ENCODE measurements at regions not wholly inside any gene's neighbourhood (a gene's known extent, or its start where the extent isn't known, plus 50 kb on each side); places are given as distances from the start of the nearest gene placed in this dataset.

- Histone ChIP-seq H3K27me3 (ENCODE audit: insufficient read depth, low read depth) (no peaks in the 10 kb centered on the region), H3K27ac (no peak overlapping the region), H3K4me1 (replicated peaks; ENCODE audit: insufficient read depth) (no peaks in the 10 kb centered on the region), H3K4me2 (no peak overlapping the region), H3K4me3 (no peak overlapping the region), H2AFZ (no peak overlapping the region), H3K79me2 (ENCODE audit: low read depth) (no peaks in the 10 kb centered on the region), H3F3A (ENCODE audit: insufficient read depth, low read depth) (no peaks in the 10 kb centered on the region), H3K9me3 (ENCODE audit: insufficient read depth, low read depth) (no peaks in the 10 kb centered on the region), H4K20me1 (ENCODE audit: insufficient read depth) (no peaks in the 10 kb centered on the region), H3K36me3 (ENCODE audit: low read depth) (no peaks in the 10 kb centered on the region), H3K9me2 (ENCODE audit: insufficient read depth) (no peaks in the 10 kb centered on the region; the same call in 1 of the 2 replicates)
- BruUV-seq (replicated peaks): no TSS peak
- intact Hi-C loops (cut with micrococcal nuclease; ENCODE audit: unreplicated experiment): no loop called here
- TF ChIP-seq, protein P1, sequence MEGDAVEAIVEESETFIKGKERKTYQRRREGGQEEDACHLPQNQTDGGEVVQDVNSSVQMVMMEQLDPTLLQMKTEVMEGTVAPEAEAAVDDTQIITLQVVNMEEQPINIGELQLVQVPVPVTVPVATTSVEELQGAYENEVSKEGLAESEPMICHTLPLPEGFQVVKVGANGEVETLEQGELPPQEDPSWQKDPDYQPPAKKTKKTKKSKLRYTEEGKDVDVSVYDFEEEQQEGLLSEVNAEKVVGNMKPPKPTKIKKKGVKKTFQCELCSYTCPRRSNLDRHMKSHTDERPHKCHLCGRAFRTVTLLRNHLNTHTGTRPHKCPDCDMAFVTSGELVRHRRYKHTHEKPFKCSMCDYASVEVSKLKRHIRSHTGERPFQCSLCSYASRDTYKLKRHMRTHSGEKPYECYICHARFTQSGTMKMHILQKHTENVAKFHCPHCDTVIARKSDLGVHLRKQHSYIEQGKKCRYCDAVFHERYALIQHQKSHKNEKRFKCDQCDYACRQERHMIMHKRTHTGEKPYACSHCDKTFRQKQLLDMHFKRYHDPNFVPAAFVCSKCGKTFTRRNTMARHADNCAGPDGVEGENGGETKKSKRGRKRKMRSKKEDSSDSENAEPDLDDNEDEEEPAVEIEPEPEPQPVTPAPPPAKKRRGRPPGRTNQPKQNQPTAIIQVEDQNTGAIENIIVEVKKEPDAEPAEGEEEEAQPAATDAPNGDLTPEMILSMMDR (conservative IDR thresholded peaks at IDR 0.05): no peak
- TF ChIP-seq EZH2 (IDR thresholded peaks at IDR 0.05; ENCODE audit: low read depth): no peak
- ChIA-PET POLR2A (ENCODE audit: unreplicated experiment) (interaction anchor here (0.5 kb wide), 1 partner anchor 1059 kb away, joined by 3 read pairs; no protein-coding TSS in a partner anchor), CTCF (no interaction called here)
- DNase-seq: no peak
Observed at GRCh38 chr14:48127674-48128073, 452.3 kb upstream of the MDGA2 start.

DNA sequence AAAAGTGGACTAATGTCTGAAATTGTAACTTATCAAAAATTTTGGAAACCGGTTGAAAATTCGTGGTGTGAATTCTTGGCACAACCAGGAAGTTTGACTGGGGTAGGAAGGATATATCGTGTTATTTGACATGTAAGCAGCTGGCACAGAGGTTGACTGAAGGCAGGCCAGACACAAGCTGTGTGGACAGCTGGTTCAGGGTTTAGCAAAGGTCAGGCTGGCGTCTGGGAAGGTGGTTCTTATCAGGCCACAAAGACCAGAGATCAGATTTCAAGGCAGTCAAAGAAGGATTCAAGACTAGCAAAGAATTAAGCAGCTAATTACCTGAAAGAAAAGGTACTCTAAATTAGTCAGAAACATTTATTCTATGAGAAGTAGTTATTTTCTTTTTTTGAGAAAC is 450.2 kb upstream of the MDGA2 start:
- Histone ChIP-seq H3K4me3 (no peak overlapping the region), H3F3A (ENCODE audit: insufficient read depth, low read depth) (no peaks in the 10 kb centered on the region), H4K20me1 (ENCODE audit: insufficient read depth) (no peaks in the 10 kb centered on the region), H3K79me2 (ENCODE audit: low read depth) (no peaks in the 10 kb centered on the region), H2AFZ (no peak overlapping the region), H3K36me3 (ENCODE audit: low read depth) (no peaks in the 10 kb centered on the region), H3K4me2 (no peak overlapping the region), H3K27ac (no peak overlapping the region), H3K27me3 (ENCODE audit: insufficient read depth, low read depth) (no peaks in the 10 kb centered on the region), H3K9me3 (ENCODE audit: insufficient read depth, low read depth) (no peaks in the 10 kb centered on the region), H3K4me1 (replicated peaks; ENCODE audit: insufficient read depth) (no peaks in the 10 kb centered on the region), H3K9me2 (ENCODE audit: insufficient read depth) (no peaks in the 10 kb centered on the region; the same call in 1 of the 2 replicates)
- no peak for DNase-seq
- BruUV-seq (replicated peaks): no TSS peak
- intact Hi-C loops (cut with micrococcal nuclease; ENCODE audit: unreplicated experiment): no loop called here
- POLR2A ChIA-PET (ENCODE audit: unreplicated experiment): no interaction called here
- CTCF ChIA-PET: no interaction called here
- no peak for TF ChIP-seq EZH2 (IDR thresholded peaks at IDR 0.05; ENCODE audit: low read depth)
- TF ChIP-seq, protein P1 (conservative IDR thresholded peaks at IDR 0.05): no peak

GRCh38 chr14:48113713-48114112 is 438.3 kb upstream of the MDGA2 start:
- intact Hi-C loops (cut with micrococcal nuclease; ENCODE audit: unreplicated experiment): no loop called here
- Histone ChIP-seq H3K27ac (no peak overlapping the region), H3K27me3 (ENCODE audit: insufficient read depth, low read depth) (no peaks in the 10 kb centered on the region), H3K4me1 (replicated peaks; ENCODE audit: insufficient read depth) (no peaks in the 10 kb centered on the region), H4K20me1 (ENCODE audit: insufficient read depth) (no peaks in the 10 kb centered on the region), H3K79me2 (ENCODE audit: low read depth) (no peaks in the 10 kb centered on the region), H3F3A (ENCODE audit: insufficient read depth, low read depth) (no peaks in the 10 kb centered on the region), H2AFZ (no peak overlapping the region), H3K4me3 (no peak overlapping the region), H3K9me2 (ENCODE audit: insufficient read depth) (no peaks in the 10 kb centered on the region; the same call in 1 of the 2 replicates), H3K36me3 (ENCODE audit: low read depth) (no peaks in the 10 kb centered on the region), H3K9me3 (ENCODE audit: insufficient read depth, low read depth) (no peaks in the 10 kb centered on the region), H3K4me2 (no peak overlapping the region)
- POLR2A ChIA-PET (ENCODE audit: unreplicated experiment): no interaction called here
- DNase-seq: no peak
- BruUV-seq (replicated peaks): no TSS peak
- TF ChIP-seq, protein P1 (conservative IDR thresholded peaks at IDR 0.05): no peak
- no peak for TF ChIP-seq EZH2 (IDR thresholded peaks at IDR 0.05; ENCODE audit: low read depth)
- CTCF ChIA-PET: no interaction called here

All from PC-9 (cell line).